Suppressor macrophage (primary cell): ENCODE measurements at regions not wholly inside any gene's neighbourhood (a gene's known extent, or its start where the extent isn't known, plus 50 kb on each side); places are given as distances from the start of the nearest gene placed in this dataset.

ENCODE experiments used
- DNase-seq, 4 experiments: peaks; one replicate each; pipeline ENCODE4 v3.0.0-alpha.2; 2020 to 2022

GRCh38 chr10:10959666-10960065 lies 58.0 kb upstream of the CELF2 start:
- DNase-seq = no peak

DNA sequence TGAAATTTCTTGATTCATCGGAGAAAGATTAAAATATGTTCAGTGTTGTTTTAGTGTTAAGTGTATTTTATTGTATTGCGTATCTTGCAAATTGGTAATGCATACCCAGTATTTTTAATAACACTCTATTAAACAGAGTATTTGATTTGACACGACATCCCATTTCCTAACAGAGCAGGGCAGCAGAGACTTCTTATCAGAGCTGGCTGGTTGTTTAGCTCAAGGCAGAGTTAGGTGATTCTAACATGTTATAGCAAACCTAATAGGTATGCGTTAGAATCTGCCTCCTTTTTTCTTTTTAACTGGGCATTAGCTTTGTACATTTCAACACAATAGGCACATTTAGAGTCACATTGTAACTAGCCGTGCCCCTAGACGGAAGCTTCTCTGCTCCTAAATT lies 57.1 kb upstream of the CELF2 start:
- no peak for DNase-seq

- DNase-seq = no peak
These were observed 56.6 kb upstream of the CELF2 start for GRCh38 chr10:10961072-10961471.

- no peak for DNase-seq
These were observed 50.6 kb upstream of the CELF2 start for GRCh38 chr10:10967029-10967428.

DNA sequence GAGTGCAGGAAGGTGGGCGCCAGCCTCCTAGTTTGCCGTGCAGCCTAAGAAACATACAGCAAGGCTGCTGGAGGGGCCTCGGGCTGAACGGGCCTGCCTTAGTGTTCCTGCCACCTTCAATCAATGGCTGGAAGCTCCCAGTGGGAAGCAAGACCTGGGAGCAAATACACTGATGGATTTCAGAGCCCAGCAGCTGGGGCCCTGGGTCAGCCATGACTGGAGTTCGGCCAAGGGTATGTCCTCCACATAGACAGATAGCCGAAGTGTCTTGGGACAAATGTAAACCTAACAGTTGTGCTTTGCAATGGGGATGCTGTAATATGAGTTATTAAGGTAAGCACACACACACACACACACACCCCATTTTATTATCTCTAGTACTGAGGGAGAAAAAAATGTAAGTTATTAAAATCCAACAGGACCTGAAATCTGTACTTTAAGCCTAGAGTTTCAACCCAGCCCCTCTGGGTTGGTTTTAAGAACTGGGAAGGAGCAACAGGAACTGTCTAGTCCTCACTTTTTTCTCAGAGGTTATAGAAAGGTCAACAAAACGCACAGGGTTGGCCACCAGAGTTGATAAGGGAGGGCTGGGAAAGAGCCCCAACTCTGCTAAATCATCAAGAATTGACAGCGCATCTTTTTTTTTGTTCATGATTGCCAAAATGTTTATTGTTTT lies 50.0 kb upstream of the CELF2 start:
- no peak for DNase-seq
